MM.1S (cell line): ENCODE measurements at regions not wholly inside any gene's neighbourhood (a gene's known extent, or its start where the extent isn't known, plus 50 kb on each side); places are given as distances from the start of the nearest gene placed in this dataset.

Experiments used
- DNase-seq: peaks from one replicate; pipeline ENCODE4 v3.0.0-alpha.2; 2015
- H2AFZ ChIP-seq: fragments of 300-600 bp; sonication (generic); 2 replicates; pipeline ENCODE4 v1.6.0; 2016; ENCODE audit warnings: antibody characterized with exemption, low read length
- H3F3A ChIP-seq: fragments of 300-600 bp; sonication (generic); 2 replicates; pipeline ENCODE4 v1.6.1; 2016; ENCODE audit warnings: mild to moderate bottlenecking, antibody characterized with exemption, low read length, moderate library complexity, mixed read lengths; ENCODE audit not compliant: insufficient read depth
- H3K27ac ChIP-seq: fragments of 300-600 bp; sonication (generic); 2 replicates; pipeline ENCODE4 v1.5.1; 2016; ENCODE audit warnings: mild to moderate bottlenecking, low read length
- H3K27me3 ChIP-seq: fragments of 300-600 bp; sonication (generic); replicated peaks from 2 replicates; pipeline ENCODE4 v1.6.0; 2016; ENCODE audit warnings: low read length; ENCODE audit not compliant: insufficient read depth
- H3K36me3 ChIP-seq: fragments of 300-600 bp; sonication (generic); replicated peaks from 2 replicates; pipeline ENCODE4 v1.6.1; 2016; ENCODE audit warnings: mild to moderate bottlenecking, low read length, mixed read lengths; ENCODE audit not compliant: insufficient read depth
- H3K4me1 ChIP-seq: fragments of 300-600 bp; sonication (generic); 2 replicates; pipeline ENCODE4 v1.6.1; 2016; ENCODE audit warnings: low read length, mixed read lengths
- H3K4me2 ChIP-seq: fragments of 300-600 bp; sonication (generic); 2 replicates; pipeline ENCODE4 v1.6.0; 2016; ENCODE audit warnings: low read depth, low read length
- H3K4me3 ChIP-seq: fragments of 300-600 bp; sonication (generic); 2 replicates; pipeline ENCODE4 v1.5.1; 2016; ENCODE audit warnings: low read length, mixed read lengths
- H3K79me2 ChIP-seq: fragments of 300-600 bp; sonication (generic); 2 replicates; pipeline ENCODE4 v1.6.1; 2016; ENCODE audit warnings: mixed run types, low read length, mixed read lengths
- H3K9ac ChIP-seq: fragments of 300-600 bp; sonication (generic); 2 replicates; pipeline ENCODE4 v1.6.1; 2016; ENCODE audit warnings: low read length, mixed read lengths
- H3K9me2 ChIP-seq: fragments of 300-600 bp; sonication (generic); replicated peaks from 2 replicates; pipeline ENCODE4 v1.6.1; 2016; ENCODE audit warnings: mild to moderate bottlenecking, low read length, mixed read lengths; ENCODE audit not compliant: insufficient read depth
- H3K9me3 ChIP-seq: fragments of 300-600 bp; sonication (generic); replicated peaks from 2 replicates; pipeline ENCODE4 v1.6.1; 2016; ENCODE audit warnings: mild to moderate bottlenecking, low read length, mixed read lengths; ENCODE audit not compliant: insufficient read depth
- H4K20me1 ChIP-seq: fragments of 300-600 bp; sonication (generic); 2 replicates; pipeline ENCODE4 v1.6.1; 2016; ENCODE audit warnings: mild to moderate bottlenecking, low read length, moderate library complexity, mixed read lengths; ENCODE audit not compliant: insufficient read depth
- EZH2 ChIP-seq: fragments of 300-600 bp; sonication (generic); optimal IDR thresholded peaks from 2 replicates; pipeline ENCODE3; 2017; ENCODE audit warnings: low read depth, mild to moderate bottlenecking, antibody characterized with exemption, low read length, mixed read lengths
- EZH2phosphoT487 ChIP-seq: fragments of 300-600 bp; sonication (generic); IDR thresholded peaks from 2 replicates; pipeline ENCODE4 v1.6.1; 2018; ENCODE audit warnings: antibody characterized with exemption, low read length
- TF ChIP-seq, protein P1 (sequence below): fragments of 300-600 bp; sonication (generic); IDR thresholded peaks from 2 replicates; pipeline ENCODE4 v1.5.1; 2016; ENCODE audit warnings: antibody characterized with exemption, low read length, mixed read lengths

DNA sequence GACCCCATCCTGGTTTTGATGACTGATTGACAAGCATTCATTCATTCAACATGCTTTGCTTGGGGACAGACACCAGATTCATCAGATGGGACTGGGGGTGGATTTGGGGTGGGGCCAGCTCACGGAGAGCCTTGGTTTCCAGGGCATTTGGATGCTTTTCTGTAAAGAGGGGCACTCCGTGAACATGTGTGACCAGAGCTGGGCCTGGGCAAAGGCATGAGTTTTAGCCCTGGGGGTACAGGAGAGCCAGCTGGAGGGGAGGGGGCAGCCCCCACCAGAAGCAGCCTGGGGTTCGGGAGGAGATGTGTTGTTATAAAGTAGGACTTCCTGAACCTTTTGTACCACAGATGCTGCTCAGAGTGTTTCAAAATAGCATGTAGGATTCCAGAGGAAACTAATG lies 99.7 kb downstream of the RIPK4 start:
- no peaks in the 10 kb centered on the region for H3K79me2 ChIP-seq

DNA sequence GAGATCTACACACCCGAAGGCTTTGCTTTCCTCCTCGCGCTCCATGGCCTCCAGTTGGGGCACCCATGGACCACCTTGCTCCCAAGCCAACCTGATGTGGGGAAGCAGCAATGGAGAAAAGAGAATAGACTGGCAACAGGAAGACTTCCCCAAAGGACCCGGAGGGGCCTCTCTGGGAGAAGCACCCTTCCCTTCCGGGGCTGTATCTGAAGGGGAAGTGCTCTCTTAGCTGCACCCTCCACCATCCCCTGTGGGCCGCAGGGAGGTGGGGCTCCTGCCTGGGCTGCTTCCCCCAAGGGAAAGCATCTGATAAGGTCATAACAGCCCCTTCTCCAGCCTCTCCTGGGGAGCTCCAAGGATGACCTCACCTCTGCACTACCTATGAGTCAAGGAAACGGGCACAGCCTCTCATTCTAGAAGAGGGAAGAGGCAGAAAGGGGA lies 100.2 kb downstream of the RIPK4 start:
- no peaks in the 10 kb centered on the region for H4K20me1 ChIP-seq
- no peak overlapping the region for H3K9ac ChIP-seq
- TF ChIP-seq EZH2phosphoT487 (no peak), EZH2 (no peak)
- TF ChIP-seq, protein P1, sequence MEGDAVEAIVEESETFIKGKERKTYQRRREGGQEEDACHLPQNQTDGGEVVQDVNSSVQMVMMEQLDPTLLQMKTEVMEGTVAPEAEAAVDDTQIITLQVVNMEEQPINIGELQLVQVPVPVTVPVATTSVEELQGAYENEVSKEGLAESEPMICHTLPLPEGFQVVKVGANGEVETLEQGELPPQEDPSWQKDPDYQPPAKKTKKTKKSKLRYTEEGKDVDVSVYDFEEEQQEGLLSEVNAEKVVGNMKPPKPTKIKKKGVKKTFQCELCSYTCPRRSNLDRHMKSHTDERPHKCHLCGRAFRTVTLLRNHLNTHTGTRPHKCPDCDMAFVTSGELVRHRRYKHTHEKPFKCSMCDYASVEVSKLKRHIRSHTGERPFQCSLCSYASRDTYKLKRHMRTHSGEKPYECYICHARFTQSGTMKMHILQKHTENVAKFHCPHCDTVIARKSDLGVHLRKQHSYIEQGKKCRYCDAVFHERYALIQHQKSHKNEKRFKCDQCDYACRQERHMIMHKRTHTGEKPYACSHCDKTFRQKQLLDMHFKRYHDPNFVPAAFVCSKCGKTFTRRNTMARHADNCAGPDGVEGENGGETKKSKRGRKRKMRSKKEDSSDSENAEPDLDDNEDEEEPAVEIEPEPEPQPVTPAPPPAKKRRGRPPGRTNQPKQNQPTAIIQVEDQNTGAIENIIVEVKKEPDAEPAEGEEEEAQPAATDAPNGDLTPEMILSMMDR = no peak
- H3K27me3 ChIP-seq = peaks cover 100% of the 10 kb centered on the region
- no peaks in the 10 kb centered on the region for H3K9me3 ChIP-seq
- no peak overlapping the region for H2AFZ ChIP-seq
- no peaks in the 10 kb centered on the region for H3K79me2 ChIP-seq
- no peaks in the 10 kb centered on the region for H3F3A ChIP-seq
- no peaks in the 10 kb centered on the region for H3K9me2 ChIP-seq
- no peak overlapping the region for H3K27ac ChIP-seq
- no peak overlapping the region for H3K4me3 ChIP-seq
- no peak for DNase-seq
- H3K4me1 ChIP-seq = no peaks in the 10 kb centered on the region
- H3K4me2 ChIP-seq = no peak overlapping the region
- H3K36me3 ChIP-seq = no peaks in the 10 kb centered on the region

More for the DNA sequence above, 99.7 kb downstream of the RIPK4 start:
- no peak for DNase-seq
- H3K4me1 ChIP-seq = no peaks in the 10 kb centered on the region
- H3K9me2 ChIP-seq = no peaks in the 10 kb centered on the region
- H2AFZ ChIP-seq = no peak overlapping the region
- no peaks in the 10 kb centered on the region for H4K20me1 ChIP-seq
- no peak overlapping the region for H3K4me2 ChIP-seq
- TF ChIP-seq EZH2phosphoT487 (no peak), EZH2 (no peak)
- TF ChIP-seq, protein P1 = no peak
- H3K4me3 ChIP-seq = no peak overlapping the region
- H3K27ac ChIP-seq = no peak overlapping the region
- no peak overlapping the region for H3K9ac ChIP-seq
- H3K9me3 ChIP-seq = no peaks in the 10 kb centered on the region
- no peaks in the 10 kb centered on the region for H3F3A ChIP-seq
- H3K27me3 ChIP-seq = peaks cover 100% of the 10 kb centered on the region
- H3K36me3 ChIP-seq = no peaks in the 10 kb centered on the region

- no peak overlapping the region for H3K4me2 ChIP-seq
- no peak overlapping the region for H3K9ac ChIP-seq
- no peak overlapping the region for H3K27ac ChIP-seq
- no peak overlapping the region for H3K4me3 ChIP-seq
- no peaks in the 10 kb centered on the region for H3K4me1 ChIP-seq
- no peaks in the 10 kb centered on the region for H3K36me3 ChIP-seq
- H4K20me1 ChIP-seq = no peaks in the 10 kb centered on the region
- no peaks in the 10 kb centered on the region for H3F3A ChIP-seq
- no peaks in the 10 kb centered on the region for H3K9me2 ChIP-seq
- TF ChIP-seq EZH2 (no peak), EZH2phosphoT487 (no peak)
- TF ChIP-seq, protein P1 = no peak
- DNase-seq = no peak
- H3K79me2 ChIP-seq = no peaks in the 10 kb centered on the region
- peaks cover 99% of the 10 kb centered on the region for H3K27me3 ChIP-seq
- H3K9me3 ChIP-seq = no peaks in the 10 kb centered on the region
- H2AFZ ChIP-seq = no peak overlapping the region
These were observed 100.9 kb downstream of the RIPK4 start for GRCh38 chr21:41665766-41666595.
